Uterus (tissue), 3 donors: ENCODE measurements at regions not wholly inside any gene's neighbourhood (a gene's known extent, or its start where the extent isn't known, plus 50 kb on each side); places are given as distances from the start of the nearest gene placed in this dataset.

Experiments used
- DNase-seq, 2 donors: peaks; one replicate each; pipeline ENCODE4 v3.0.0-alpha.2; 2019 to 2020
- H3K27ac ChIP-seq, 2 donors: fragments of 200-600 bp; sonication (generic); 1 replicate in 1 of 2; 2 replicates in 1 of 2; pipeline ENCODE4 v1.5.1; 2016 to 2018
- H3K27me3 ChIP-seq, 2 donors: fragments of 200-600 bp; sonication (generic); one replicate each; pipeline ENCODE4 v1.5.1; 2018 to 2019; ENCODE audit warnings: control low read depth in 1 of 2
- H3K36me3 ChIP-seq, 2 donors: fragments of 200-600 bp; sonication (generic); one replicate each; pipeline ENCODE4 v1.5.1; 2019; ENCODE audit warnings: control low read depth in 1 of 2
- H3K4me1 ChIP-seq, 2 donors: fragments of 200-600 bp; sonication (generic); one replicate each; pipeline ENCODE4 v1.5.1; 2018 to 2019; ENCODE audit warnings: control low read depth in 1 of 2
- H3K4me3 ChIP-seq, 2 donors: fragments of 200-600 bp; sonication (generic); 1 replicate in 1 of 2; 2 replicates in 1 of 2; pipeline ENCODE4 v1.5.1; 2018 to 2019; ENCODE audit warnings: mild to moderate bottlenecking in 1 of 2
- H3K9me3 ChIP-seq, 2 donors: fragments of 200-600 bp; sonication (generic); one replicate each; pipeline ENCODE4 v1.5.1; 2019; ENCODE audit warnings: control low read depth in 1 of 2
- POLR2A ChIP-seq, 2 donors: fragments of 450-650 bp; IDR thresholded peaks; one replicate each; pipeline ENCODE4 v1.6.1; 2016; ENCODE audit warnings: antibody characterized with exemption in 2 of 2, mild to moderate bottlenecking in 1 of 2, moderate library complexity in 1 of 2
- intact Hi-C: fragments of 100-400 bp; cut with DNase I; formaldehyde crosslinking; loops from one replicate; pipeline ENCODE4 v1.15.1; 2023; ENCODE audit warnings: low total_unique reads
- TF ChIP-seq, protein P1 (sequence below), 4 experiments: fragments of 200-600 bp in 2 of 4; fragments of 450-650 bp in 2 of 4; sonication (generic) in 2 of 4; IDR thresholded peaks; one replicate each; pipeline ENCODE4 v1.5.1; 2016 to 2019; ENCODE audit warnings: antibody characterized with exemption in 4 of 4, mild to moderate bottlenecking in 2 of 4, moderate library complexity in 1 of 4
- donor health status: DM: yes; HTN: yes; CAD: no.

DNA sequence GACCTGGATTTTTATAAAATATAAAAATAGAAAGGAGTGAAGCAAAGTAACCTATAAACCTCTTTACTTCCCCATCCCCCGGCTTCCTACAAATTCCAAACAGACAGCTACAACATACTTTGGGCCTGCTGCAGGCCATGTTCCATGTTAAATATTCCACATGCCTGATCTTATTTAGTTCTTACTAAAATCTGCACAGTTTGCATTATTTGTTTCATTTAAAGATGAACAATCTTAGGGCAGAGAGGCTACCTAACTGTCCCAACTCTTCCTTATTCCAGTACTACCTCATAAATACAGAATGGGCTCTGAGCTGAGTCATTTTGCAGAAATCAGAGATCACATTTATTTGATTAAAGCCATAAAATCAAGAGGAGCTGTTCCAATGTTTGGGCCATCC is 665.0 kb downstream of the PDCD6IP start:
- intact Hi-C loops: no loop called here
- Histone ChIP-seq H3K36me3 (no peaks in the 10 kb centered on the region), H3K4me3 (no peak overlapping the region), H3K4me1 (no peaks in the 10 kb centered on the region), H3K9me3 (no peaks in the 10 kb centered on the region), H3K27me3 (no peaks in the 10 kb centered on the region), H3K27ac (no peak overlapping the region)
- TF ChIP-seq POLR2A (IDR thresholded peaks at IDR 0.05): no peak
- TF ChIP-seq, protein P1, sequence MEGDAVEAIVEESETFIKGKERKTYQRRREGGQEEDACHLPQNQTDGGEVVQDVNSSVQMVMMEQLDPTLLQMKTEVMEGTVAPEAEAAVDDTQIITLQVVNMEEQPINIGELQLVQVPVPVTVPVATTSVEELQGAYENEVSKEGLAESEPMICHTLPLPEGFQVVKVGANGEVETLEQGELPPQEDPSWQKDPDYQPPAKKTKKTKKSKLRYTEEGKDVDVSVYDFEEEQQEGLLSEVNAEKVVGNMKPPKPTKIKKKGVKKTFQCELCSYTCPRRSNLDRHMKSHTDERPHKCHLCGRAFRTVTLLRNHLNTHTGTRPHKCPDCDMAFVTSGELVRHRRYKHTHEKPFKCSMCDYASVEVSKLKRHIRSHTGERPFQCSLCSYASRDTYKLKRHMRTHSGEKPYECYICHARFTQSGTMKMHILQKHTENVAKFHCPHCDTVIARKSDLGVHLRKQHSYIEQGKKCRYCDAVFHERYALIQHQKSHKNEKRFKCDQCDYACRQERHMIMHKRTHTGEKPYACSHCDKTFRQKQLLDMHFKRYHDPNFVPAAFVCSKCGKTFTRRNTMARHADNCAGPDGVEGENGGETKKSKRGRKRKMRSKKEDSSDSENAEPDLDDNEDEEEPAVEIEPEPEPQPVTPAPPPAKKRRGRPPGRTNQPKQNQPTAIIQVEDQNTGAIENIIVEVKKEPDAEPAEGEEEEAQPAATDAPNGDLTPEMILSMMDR (IDR thresholded peaks at IDR 0.05): no peak
- DNase-seq: no peak

DNA sequence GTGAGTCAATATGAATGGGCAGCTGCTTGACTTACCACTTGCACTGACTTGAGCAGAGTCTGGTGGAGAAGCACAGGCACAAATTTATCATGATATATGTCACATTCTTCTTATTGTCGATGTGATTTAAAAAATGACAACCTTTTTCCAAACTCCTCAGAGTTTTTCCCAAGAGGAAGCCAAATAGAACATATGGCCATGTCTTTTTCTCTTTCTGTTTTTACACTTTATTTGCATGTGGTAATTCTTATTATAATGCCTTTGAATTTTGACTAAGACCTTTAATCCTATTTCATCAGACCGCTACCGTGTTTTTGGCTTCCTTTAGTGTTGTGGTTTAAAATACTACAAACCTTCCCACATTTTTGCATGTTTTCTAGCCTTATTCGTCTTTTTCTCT is 666.2 kb downstream of the PDCD6IP start:
- H3K4me1 ChIP-seq: no peaks in the 10 kb centered on the region
- H3K27ac ChIP-seq: no peak overlapping the region
- no peak for DNase-seq
- no peak overlapping the region for H3K4me3 ChIP-seq
- intact Hi-C loops: no loop called here
- no peaks in the 10 kb centered on the region for H3K27me3 ChIP-seq
- H3K36me3 ChIP-seq: no peaks in the 10 kb centered on the region
- TF ChIP-seq POLR2A (IDR thresholded peaks at IDR 0.05): no peak
- TF ChIP-seq, protein P1 (IDR thresholded peaks at IDR 0.05): no peak
- no peaks in the 10 kb centered on the region for H3K9me3 ChIP-seq

DNA sequence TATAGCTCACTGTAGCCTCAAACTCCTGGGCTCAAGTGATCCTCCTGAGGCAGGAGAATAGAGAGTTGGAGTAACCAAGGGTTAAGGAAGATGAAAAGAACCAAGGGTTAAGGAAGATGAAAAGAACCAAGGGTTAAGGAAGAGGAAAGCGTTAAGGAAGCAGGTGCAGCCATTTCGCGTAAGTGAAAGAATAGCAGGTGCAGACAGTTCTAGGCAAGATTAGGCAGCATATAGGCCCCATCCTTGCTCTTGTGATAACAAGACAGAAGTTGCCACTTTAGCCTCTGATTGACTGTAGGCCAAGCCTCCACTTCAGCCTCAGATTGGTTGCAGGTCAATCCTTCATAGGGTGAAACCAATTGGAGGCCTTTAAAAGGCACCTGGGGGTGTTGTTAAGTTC is 677.4 kb downstream of the PDCD6IP start:
- DNase-seq: no peak
- H3K27me3 ChIP-seq: no peaks in the 10 kb centered on the region
- no peaks in the 10 kb centered on the region for H3K4me1 ChIP-seq
- TF ChIP-seq, protein P1 (IDR thresholded peaks at IDR 0.05): no peak
- no peak for TF ChIP-seq POLR2A (IDR thresholded peaks at IDR 0.05)
- no peaks in the 10 kb centered on the region for H3K9me3 ChIP-seq
- H3K27ac ChIP-seq: no peak overlapping the region
- intact Hi-C loops: no loop called here
- no peak overlapping the region for H3K4me3 ChIP-seq
- H3K36me3 ChIP-seq: no peaks in the 10 kb centered on the region

DNA sequence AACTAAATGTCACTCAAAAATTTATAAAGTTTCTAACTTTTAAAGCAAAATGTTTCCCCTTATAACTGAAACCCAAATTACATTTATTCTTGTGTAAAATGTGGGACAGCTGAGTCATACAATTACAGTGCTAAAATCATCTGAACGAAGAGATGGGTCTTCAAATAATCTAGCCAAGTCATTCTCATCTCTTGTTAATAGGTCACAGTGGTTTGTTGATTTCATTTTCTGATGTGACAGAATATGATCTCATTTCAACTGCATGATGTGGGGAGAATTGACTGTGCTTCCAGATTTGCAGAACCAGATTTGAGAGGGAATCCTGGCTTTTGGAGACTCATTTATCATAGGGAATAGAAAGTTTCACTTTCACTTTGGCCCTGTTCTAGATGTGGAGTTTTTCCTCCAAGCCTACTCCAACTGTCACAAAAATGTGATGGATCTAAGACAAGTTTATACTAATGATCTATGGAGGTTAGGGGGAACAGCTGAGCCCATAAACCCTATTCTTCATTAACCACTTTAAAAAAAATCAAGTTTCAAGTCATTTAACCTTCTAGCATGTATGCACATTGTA is 685.0 kb downstream of the PDCD6IP start:
- no peaks in the 10 kb centered on the region for H3K36me3 ChIP-seq
- H3K27me3 ChIP-seq: no peaks in the 10 kb centered on the region
- DNase-seq: no peak
- no peaks in the 10 kb centered on the region for H3K9me3 ChIP-seq
- intact Hi-C loops: no loop called here
- no peak overlapping the region for H3K4me3 ChIP-seq
- H3K27ac ChIP-seq: no peak overlapping the region
- TF ChIP-seq, protein P1 (IDR thresholded peaks at IDR 0.05): no peak
- TF ChIP-seq POLR2A (IDR thresholded peaks at IDR 0.05): no peak
- no peaks in the 10 kb centered on the region for H3K4me1 ChIP-seq

DNA sequence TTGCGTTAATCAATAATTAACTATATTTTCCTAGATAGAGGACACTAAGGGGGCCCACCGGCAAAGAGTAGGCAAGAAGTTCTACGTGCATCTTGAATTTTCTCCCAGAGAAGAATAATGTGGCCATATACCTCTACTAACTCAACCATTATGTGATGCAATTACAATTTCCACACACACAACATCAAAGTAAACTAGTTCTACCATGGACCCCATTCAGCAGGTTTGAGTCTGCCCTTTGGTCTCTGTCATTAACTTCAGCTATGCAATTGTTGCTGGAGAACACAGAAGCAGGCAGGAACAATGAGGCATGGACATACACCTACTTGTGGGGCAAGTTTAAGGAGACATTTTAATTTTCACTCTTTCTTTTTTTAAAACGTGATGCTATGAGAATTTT is 705.9 kb downstream of the PDCD6IP start:
- TF ChIP-seq POLR2A (IDR thresholded peaks at IDR 0.05): no peak
- TF ChIP-seq, protein P1 (IDR thresholded peaks at IDR 0.05): no peak
- Histone ChIP-seq H3K36me3 (no peaks in the 10 kb centered on the region), H3K4me3 (no peak overlapping the region), H3K4me1 (no peaks in the 10 kb centered on the region), H3K9me3 (no peaks in the 10 kb centered on the region), H3K27ac (no peak overlapping the region), H3K27me3 (no peaks in the 10 kb centered on the region)
- no peak for DNase-seq
- intact Hi-C loops: no loop called here
